Head of caudate nucleus (tissue), 42 donors: ENCODE measurements at regions not wholly inside any gene's neighbourhood (a gene's known extent, or its start where the extent isn't known, plus 50 kb on each side); places are given as distances from the start of the nearest gene placed in this dataset.

Experiments used
- DNase-seq, 42 donors: peaks; one replicate each; pipeline versions ENCODE4 v3.0.0 to v3.0.0-alpha.2; 2020 to 2021; ENCODE audit warnings: mixed read lengths in 7 of 42
- intact Hi-C: fragments of 100-400 bp; cut with DNase I; formaldehyde crosslinking; loops from one replicate; pipeline ENCODE4 v1.15.0; 2022

- no peak for DNase-seq
- intact Hi-C loops: no loop called here
Observed at GRCh38 chr5:171596391-171596878, 177.0 kb downstream of the FGF18 start.

GRCh38 chr5:171597946-171598640, 178.6 kb downstream of the FGF18 start:
- intact Hi-C loops: no loop called here
- DNase-seq: no peak

- intact Hi-C loops: no loop called here
- no peak for DNase-seq
Observed at GRCh38 chr5:171598641-171599152, 179.2 kb downstream of the FGF18 start.

GRCh38 chr5:171599411-171599810, 180.0 kb downstream of the FGF18 start:
- intact Hi-C loops: no loop called here
- DNase-seq: no peak

GRCh38 chr5:171599957-171600612, 180.6 kb downstream of the FGF18 start:
- no peak for DNase-seq
- intact Hi-C loops: no loop called here

- peak in 7 of 42 donors; percentile 13 to 51 (median 21) for DNase-seq
- intact Hi-C loops: no loop called here
Observed at GRCh38 chr5:171600741-171601265, 181.4 kb downstream of the FGF18 start.

GRCh38 chr5:171601266-171601881, 181.9 kb downstream of the FGF18 start:
- peak in 14 of 42 donors; percentile 3 to 39 (median 16) for DNase-seq
- intact Hi-C loops: no loop called here

- intact Hi-C loops: no loop called here
- no peak for DNase-seq
Observed at GRCh38 chr5:171603591-171603990, 182.0 kb upstream of the SMIM23 start.

- DNase-seq: no peak
- intact Hi-C loops: no loop called here
Observed at GRCh38 chr5:171604195-171604594, 181.4 kb upstream of the SMIM23 start.

GRCh38 chr5:171606414-171607024, 179.1 kb upstream of the SMIM23 start:
- no peak for DNase-seq
- intact Hi-C loops: no loop called here

- intact Hi-C loops: no loop called here
- no peak for DNase-seq
Observed at GRCh38 chr5:171607863-171608262, 177.8 kb upstream of the SMIM23 start.

- DNase-seq: no peak
- intact Hi-C loops: no loop called here
Observed at GRCh38 chr5:171609806-171610452, 175.7 kb upstream of the SMIM23 start.

- DNase-seq: no peak
- intact Hi-C loops: no loop called here
Observed at GRCh38 chr5:171610686-171611085, 174.9 kb upstream of the SMIM23 start.

- no peak for DNase-seq
- intact Hi-C loops: no loop called here
Observed at GRCh38 chr5:171612749-171613148, 172.9 kb upstream of the SMIM23 start.

- DNase-seq: no peak
Observed at GRCh38 chr5:171614511-171614910, 171.1 kb upstream of the SMIM23 start.

GRCh38 chr5:171614971-171615653, 170.5 kb upstream of the SMIM23 start:
- DNase-seq: no peak
- intact Hi-C loops: no loop called here

More at GRCh38 chr5:171614511-171614910, 171.1 kb upstream of the SMIM23 start:
- intact Hi-C loops: no loop called here

GRCh38 chr5:171615705-171616640, 169.6 kb upstream of the SMIM23 start:
- intact Hi-C loops: no loop called here
- no peak for DNase-seq
